CD4-positive, alpha-beta T cell treated with Interleukin-15 for 1 hour (primary cell): ENCODE measurements at regions not wholly inside any gene's neighbourhood (a gene's known extent, or its start where the extent isn't known, plus 50 kb on each side); places are given as distances from the start of the nearest gene placed in this dataset.
"Not testable (repeated sequence)": the region's sequence is repeated elsewhere in the genome, so short reads cannot be mapped to it uniquely, and the experiment has no call there.

Experiments used
- DNase-seq: peaks from one replicate; pipeline ENCODE4 v3.0.0-alpha.2; 2020

- no peak for DNase-seq
Measured at GRCh38 chr1:213541641-213542040, 446.1 kb upstream of the PROX1 start.

GRCh38 chr1:213545181-213545580 is 442.6 kb upstream of the PROX1 start:
- DNase-seq, result not testable (repeated sequence)

DNA sequence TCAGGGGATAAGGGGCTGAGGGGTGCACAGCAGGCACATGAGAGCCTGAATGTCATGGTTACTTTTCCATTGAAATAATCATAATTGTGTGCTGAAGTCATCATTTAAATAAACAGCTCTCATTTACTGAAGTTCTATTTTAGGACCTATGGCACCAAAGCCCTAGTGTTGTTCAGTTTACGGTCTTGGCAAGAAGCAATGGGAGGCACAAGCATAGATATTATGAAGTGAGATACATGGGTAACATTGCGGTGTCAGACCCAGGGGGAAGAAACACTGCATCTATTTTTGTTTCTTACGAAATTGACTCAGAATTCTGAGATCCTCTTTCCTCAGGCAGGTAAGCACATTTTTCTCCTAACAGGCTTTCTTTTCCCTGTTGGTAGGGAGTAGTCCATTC is 437.8 kb upstream of the PROX1 start:
- no peak for DNase-seq

DNA sequence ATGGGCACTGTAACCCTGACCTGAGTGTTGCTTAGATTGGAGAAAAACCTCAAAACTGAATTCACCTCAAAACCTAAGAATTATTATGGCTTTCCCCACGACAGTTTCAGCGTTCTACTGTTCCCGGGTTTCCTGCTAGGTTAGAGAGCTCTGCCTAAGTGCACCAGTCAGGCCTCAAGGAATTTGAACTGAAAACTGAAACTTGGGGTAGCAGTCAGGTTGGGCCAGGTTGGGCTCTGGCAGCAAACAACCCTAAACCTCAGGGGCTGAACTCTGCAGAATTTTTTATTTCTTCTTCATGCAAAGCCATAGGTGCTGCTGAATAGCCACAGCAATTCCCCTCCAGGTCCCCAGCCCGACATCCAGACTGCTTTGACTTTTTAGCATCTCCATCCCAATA is 437.0 kb upstream of the PROX1 start:
- no peak for DNase-seq

DNA sequence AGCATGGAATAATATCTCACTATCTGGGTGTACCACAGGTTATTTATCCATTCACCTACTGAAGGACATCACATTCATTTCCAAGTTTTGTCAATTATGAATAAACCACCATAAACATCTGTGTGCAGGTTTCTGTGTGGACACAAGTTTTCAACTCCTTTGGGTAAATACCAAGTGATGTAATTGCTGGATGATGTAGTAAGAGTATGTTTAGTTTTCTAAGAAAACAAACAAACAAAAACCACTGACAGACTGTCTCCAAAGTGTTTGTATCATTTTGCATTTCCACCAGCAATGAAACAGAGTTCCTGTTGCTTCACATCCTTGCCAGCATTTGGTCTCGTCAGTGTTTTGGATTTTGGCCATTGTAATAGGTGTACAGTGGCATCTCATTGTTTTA is 435.7 kb upstream of the PROX1 start:
- no peak for DNase-seq

- DNase-seq, result no peak
Measured at GRCh38 chr1:213560226-213560625, 427.5 kb upstream of the PROX1 start.

- DNase-seq, result no peak
Measured at GRCh38 chr1:213561870-213562269, 425.9 kb upstream of the PROX1 start.

DNA sequence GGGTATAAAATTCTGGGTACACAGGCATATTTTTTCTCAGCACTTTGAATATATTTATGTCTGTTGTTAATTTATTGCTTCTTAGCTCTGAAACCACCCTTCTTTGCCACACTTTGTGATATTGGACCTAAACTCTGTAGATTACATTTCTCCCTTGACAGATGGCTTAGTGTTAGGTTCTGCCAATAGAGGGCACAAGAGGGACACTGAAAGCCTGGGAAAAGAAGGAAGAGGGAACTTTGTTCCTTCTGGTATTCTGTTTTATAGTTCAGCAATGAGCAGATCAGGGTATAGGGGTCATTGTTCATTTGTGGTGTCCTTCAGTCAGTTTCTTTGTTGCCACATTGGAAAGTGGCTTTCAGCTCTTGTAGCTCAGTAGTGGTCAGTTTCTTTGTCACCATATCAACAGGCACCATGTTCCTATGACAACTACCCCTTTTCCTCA is 423.5 kb upstream of the PROX1 start:
- no peak for DNase-seq

GRCh38 chr1:213568929-213569815 is 418.6 kb upstream of the PROX1 start:
- DNase-seq, result no peak

GRCh38 chr1:213569816-213570150 is 418.0 kb upstream of the PROX1 start:
- no peak for DNase-seq

GRCh38 chr1:213570487-213570886 is 417.3 kb upstream of the PROX1 start:
- no peak for DNase-seq

- DNase-seq, result no peak
Measured at GRCh38 chr1:213571419-213571818, 416.4 kb upstream of the PROX1 start.

DNA sequence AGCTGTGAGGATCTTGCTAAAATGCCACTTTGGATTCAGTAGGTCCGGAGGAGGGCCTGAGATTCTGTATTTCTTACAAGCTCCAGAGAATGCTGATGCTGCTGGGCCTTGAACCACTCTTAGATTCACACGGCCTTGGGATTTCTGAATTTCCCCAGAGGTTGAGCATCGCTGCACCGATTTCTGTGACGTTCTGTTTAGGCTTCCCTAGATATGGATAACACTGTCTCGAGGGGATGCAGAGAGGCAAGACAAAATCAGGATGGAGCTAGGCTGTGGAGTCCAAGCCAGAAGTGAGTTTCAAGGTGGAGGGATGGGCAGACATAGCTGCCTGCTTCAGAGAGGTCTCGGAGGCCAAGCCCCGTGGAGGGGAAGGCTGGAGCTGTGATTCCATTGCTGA is 415.9 kb upstream of the PROX1 start:
- DNase-seq, result no peak

DNA sequence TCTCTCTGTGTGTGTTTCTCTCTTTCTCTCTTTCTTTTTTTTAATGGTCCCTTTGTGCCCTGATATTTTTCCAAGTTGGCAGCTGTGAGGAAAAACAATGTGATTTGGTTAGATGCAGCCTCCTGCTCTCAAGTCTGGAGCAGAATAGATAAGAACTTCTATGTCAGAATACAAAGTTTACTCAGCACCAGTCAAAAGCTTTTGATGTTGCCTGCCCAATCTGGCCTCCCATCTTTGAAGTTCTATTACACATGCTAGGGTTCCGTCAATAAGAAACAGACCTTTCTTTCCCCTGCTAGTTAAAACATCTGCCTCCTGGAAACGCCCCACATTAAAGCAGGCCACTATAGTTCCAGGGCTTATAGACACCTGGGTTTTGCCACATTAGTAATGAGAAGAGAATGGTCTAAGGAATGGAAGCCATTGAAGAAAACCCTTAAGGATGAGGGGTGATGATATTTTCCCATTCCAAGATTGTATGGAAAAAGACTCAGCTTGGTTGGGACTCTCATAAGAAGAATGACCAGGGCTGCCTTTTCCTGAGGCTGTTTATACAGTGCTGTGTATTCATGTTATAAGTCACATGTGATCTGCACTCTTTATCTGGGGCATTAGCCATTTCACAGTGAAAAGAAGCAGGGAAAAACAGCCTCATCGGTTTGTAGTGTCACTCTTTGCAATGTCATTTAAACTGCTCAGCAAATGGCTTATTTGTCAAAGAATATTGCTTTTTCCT is 414.7 kb upstream of the PROX1 start:
- DNase-seq, result no peak

- DNase-seq, result no peak
Measured at GRCh38 chr1:213573648-213574009, 414.1 kb upstream of the PROX1 start.

- DNase-seq, result no peak
Measured at GRCh38 chr1:213582976-213583567, 404.7 kb upstream of the PROX1 start.

- DNase-seq, result no peak
Measured at GRCh38 chr1:213584272-213584671, 403.5 kb upstream of the PROX1 start.

DNA sequence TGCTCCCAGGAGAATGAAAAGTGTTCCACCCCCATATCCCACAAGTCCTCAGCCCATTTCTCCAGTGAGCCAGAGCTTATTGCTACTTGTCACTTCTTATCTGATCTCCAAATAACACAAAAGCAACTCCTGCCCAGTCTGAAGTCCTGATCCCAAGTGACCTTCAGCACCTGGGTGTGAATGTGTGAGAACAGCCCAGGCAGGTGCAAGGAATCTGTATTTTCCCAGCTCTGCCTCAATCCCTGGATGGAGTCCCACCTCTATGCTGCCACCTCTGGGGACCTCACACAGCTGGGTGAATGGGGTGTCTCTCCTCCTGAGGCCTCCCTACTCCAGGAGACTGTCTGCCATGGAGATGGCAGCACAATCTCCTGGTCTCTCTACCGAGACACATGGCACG is 402.4 kb upstream of the PROX1 start:
- no peak for DNase-seq

DNA sequence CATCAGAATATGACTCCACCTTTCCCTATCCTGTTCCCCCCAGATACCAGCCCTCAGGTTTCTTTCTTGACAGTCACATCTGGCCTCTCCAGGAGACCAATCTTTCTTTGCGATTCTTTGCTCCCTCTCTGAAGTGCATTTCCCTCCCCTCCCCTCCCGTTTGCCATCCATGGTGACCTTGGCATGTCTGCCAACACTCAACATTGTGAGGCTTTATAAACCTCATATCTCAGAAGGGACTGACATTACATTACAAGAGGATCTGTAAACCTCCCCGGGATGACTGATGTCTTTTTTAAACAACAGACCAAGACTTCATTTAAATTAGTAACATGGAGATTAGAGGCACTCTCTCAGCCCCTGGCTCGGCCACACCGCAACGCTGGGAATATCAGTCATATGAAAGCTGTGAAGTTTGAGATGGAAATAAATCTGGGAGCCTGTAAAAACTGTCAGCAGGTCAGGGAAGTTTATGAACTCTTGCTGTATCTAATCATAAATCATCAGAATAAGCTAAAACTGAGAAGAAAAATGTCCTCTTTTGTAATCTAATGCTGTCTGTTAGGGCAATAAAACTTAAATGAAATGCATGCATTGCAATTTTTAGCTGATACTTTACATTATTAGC is 401.7 kb upstream of the PROX1 start:
- DNase-seq, result no peak

- DNase-seq, result no peak
Measured at GRCh38 chr1:213586587-213586972, 401.2 kb upstream of the PROX1 start.

- DNase-seq, result no peak
Measured at GRCh38 chr1:213596729-213597128, 391.0 kb upstream of the PROX1 start.

DNA sequence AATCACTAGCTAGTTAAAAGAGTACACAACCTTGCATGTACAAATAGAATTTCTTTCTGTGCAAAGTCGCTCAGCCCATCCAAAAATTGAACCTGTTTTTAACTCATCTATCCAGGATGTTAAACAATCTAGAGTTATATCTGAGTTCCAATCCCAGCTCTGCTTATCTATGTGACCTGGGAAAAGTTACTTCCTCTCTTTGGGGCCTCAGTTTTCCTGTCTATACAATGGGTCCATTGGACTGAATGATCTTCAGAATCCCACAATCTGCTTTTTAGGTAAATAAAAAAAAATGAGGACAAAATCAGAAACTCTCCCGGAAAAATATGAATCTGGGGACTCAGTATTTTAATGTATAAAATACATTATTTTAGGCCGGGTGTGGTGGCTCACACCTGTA is 389.5 kb upstream of the PROX1 start:
- DNase-seq, result no peak

DNA sequence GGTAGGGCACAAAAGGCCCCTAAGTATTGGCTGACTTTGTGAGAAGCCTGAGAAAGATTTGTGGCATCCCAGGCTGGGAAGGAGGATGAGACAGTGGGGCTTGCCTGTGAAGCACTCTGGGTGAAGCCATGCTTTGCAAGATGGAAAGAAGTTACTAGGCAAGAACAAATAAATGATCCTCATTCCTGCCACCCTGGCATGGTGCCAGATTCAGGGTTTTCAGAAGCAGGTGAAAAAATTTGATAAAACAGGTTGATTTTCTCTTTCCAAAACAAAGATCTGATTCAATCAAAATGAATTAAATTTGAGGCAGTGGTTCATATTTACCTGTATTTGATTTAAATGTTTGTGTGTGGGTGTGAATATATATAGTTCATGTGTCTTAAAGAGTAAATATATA is 386.9 kb upstream of the PROX1 start:
- no peak for DNase-seq

DNA sequence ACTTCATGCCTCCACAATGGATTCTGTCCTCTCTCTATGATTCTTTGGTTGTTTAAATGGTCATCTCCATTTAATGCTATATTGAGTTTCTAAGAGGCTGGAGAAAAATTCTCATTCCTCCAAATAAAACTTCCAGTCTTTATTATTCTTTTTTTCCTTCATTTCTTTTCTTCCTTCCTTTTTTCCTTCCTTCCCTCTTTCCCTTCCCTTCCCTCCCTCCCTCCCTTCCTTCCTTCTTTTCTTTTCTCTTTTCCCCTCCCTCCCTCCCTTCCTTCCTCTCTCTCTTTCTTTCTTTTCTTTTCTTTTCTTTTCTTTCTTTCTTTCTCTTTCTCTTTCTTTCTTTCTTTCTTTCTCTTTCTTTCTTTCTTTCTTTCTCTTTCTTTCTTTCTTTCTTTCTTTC is 386.1 kb upstream of the PROX1 start:
- DNase-seq, result not testable (repeated sequence)
